NB4 (cell line): ENCODE measurements at regions not wholly inside any gene's neighbourhood (a gene's known extent, or its start where the extent isn't known, plus 50 kb on each side); places are given as distances from the start of the nearest gene placed in this dataset.

Source experiments
- DNase-seq: peaks from one replicate; pipeline ENCODE4 v3.0.0; 2010; ENCODE audit warnings: low read depth
- H3K4me3 ChIP-seq: one replicate; pipeline ENCODE4 v1.5.1; 2011; ENCODE audit warnings: mild to moderate bottlenecking, low read depth, low read length, moderate library complexity
- CTCF ChIP-seq: IDR thresholded peaks from one replicate; pipeline ENCODE4 v1.5.1; 2012; ENCODE audit warnings: low read depth, low read length
- MAX ChIP-seq: IDR thresholded peaks from 2 replicates; pipeline ENCODE4 v1.6.1; 2011; ENCODE audit warnings: low read depth, low read length
- MYC ChIP-seq: IDR thresholded peaks from 2 replicates; pipeline ENCODE4 v1.6.1; 2011; ENCODE audit warnings: low read depth, low read length
- POLR2A ChIP-seq: IDR thresholded peaks from 2 replicates; pipeline ENCODE4 v1.6.1; 2011; ENCODE audit warnings: mild to moderate bottlenecking; ENCODE audit not compliant: insufficient read length; ENCODE audit errors: extremely low read depth

- DNase-seq, result no peak
- TF ChIP-seq MYC, result no peak
- no peak for TF ChIP-seq POLR2A
- TF ChIP-seq CTCF, result no peak
- TF ChIP-seq MAX, result no peak
- no peak overlapping the region for H3K4me3 ChIP-seq
These were observed 90.5 kb upstream of the ARHGAP32 start for GRCh38 chr11:129282634-129283033.

- DNase-seq, result no peak
- H3K4me3 ChIP-seq, result no peak overlapping the region
- TF ChIP-seq CTCF (no peak), MAX (no peak), MYC (no peak), POLR2A (no peak)
These were observed 89.6 kb upstream of the ARHGAP32 start for GRCh38 chr11:129281471-129282415.

GRCh38 chr11:129280027-129280811 is 88.1 kb upstream of the ARHGAP32 start:
- peak overlapping the region; percentile 30 for H3K4me3 ChIP-seq
- no peak for TF ChIP-seq CTCF
- no peak for TF ChIP-seq POLR2A
- TF ChIP-seq MAX, result no peak
- TF ChIP-seq MYC, result no peak
- DNase-seq, result peak; percentile 26

GRCh38 chr11:129279326-129280026 is 87.4 kb upstream of the ARHGAP32 start:
- peak overlapping the region; percentile 30 for H3K4me3 ChIP-seq
- TF ChIP-seq MAX (no peak), POLR2A (no peak), CTCF (no peak), MYC (no peak)
- DNase-seq, result peak; percentile 72

- TF ChIP-seq CTCF (no peak), POLR2A (no peak), MYC (no peak), MAX (no peak)
- peak overlapping the region; percentile 22 for H3K4me3 ChIP-seq
- DNase-seq, result peak; percentile 11
These were observed 86.6 kb upstream of the ARHGAP32 start for GRCh38 chr11:129278586-129279319.
